ENCODE measurements at regions not wholly inside any gene's neighbourhood (a gene's known extent, or its start where the extent isn't known, plus 50 kb on each side); places are given as distances from the start of the nearest gene placed in this dataset.

- TF ChIP-seq POLR2AphosphoS5 (IDR thresholded peaks at IDR 0.05; ENCODE audit: low read depth, low read length) (no peak), POLR2A (IDR thresholded peaks at IDR 0.05; ENCODE audit: low read depth, low read length) (no peak)
These were observed 73.1 kb upstream of the HES1 start for GRCh38 chr3:194062830-194063229.

Data from GM12892 (cell line).